T-helper 9 cell (primary cell): ENCODE measurements at regions not wholly inside any gene's neighbourhood (a gene's known extent, or its start where the extent isn't known, plus 50 kb on each side); places are given as distances from the start of the nearest gene placed in this dataset.
A peak's percentile ranks its signal among the peaks of the same experiment; 100 is the strongest.

Source experiments
- DNase-seq: peaks from one replicate; pipeline ENCODE4 v3.0.0-alpha.2; 2020

DNA sequence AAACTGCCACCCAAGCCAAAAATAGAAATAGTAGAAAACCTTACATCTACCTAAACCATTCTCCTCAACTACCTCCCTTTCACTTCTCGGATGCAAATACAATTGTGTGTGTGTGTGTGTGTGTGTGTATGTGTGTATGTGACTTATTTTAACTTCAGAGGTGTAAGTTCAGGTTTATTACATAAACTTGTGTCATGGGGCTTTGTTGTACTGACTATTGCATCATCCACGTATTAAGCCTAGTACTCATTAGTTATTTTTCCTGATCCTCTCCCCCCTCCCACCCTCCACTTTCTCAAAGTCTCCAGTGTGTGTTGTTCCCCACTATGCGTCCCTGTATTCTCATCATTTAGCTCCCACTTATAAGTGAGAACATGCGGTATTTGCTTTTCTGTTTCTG lies 592.5 kb upstream of the ATP2B1 start:
- DNase-seq = no peak

DNA sequence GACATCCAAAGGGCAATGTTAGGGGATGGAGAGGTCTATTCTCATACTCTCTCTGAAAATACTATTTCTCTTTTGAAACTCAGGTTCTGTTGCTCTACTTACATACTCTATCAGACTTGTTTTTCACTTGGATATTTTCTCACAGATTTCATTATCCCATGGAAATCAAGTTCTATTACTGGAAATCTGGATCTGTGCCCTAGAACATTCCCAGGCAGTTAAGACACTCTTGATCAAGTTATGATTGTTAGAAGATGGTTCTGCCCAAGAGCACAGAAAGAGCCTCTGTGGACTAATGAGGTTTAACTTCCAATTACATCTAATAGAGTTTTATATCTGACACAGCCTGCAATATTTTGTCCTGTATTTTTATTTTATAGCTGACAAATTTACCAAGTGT lies 591.0 kb upstream of the ATP2B1 start:
- no peak for DNase-seq

DNA sequence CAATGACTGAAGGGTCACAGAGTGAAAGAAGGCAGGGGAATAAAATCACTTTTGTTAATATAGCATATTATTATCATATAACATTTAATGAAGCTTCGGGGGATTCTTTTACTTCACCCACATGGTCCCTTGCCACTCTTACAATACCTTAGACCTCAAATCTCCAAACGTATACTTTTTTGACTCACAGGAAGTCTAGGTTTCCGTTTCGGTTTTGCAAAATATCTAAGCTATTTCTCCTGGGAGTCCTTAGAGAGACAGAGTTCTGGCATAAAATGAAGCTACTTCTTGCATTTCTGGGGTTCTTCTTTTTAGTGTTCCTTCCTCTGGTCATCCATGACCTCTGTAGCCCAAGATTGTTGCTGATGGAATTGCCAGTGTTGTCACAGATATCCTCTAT lies 590.5 kb upstream of the ATP2B1 start:
- no peak for DNase-seq

DNA sequence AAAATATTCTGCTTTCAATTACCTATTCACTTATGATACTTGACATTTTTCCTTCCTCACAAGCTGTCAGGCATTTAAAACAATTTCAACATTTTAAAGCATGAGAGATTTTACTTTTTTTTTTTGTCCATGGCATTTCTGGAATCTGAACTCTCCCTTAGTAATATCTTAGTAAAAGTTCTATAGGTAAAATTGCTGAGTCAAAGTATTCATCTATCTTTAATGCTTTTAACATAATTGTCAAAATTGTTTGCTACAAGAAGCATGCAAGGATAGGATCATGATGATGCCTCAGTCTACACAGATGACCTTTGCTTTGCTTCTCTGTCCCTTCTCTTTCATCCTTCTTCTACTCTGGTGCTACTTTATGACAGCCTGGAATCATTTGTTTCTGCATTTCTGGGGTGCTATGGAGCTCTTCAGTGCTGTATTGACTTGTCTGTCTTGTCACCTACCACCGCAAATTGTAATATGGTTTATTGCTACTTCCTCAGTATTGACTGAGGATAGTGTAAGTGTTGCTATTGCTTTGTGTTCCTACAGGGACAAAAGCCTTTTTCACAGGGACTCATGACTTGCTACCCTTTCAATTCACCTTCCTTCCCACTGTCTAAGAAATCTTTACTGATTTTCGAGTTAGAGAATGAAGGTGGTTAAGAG lies 589.8 kb upstream of the ATP2B1 start:
- DNase-seq = no peak

DNA sequence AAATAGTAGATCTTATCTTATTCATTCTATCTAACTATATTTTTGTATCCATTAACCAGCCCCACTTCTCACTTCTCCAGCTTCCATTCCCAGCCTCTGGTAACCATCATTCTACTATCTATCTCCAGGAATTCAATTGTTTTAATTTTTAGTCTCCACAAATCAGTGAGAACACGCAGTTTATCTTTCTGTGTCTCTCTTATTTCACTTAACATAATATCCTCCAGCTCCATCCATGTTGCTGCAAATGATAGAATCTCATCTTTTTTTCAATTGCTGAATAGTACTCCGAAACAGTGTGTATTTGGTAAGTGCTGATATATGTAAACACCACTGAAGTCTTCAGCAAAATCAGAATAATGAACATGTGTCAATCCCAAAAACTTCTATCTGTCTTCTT lies 587.2 kb upstream of the ATP2B1 start:
- no peak for DNase-seq

DNA sequence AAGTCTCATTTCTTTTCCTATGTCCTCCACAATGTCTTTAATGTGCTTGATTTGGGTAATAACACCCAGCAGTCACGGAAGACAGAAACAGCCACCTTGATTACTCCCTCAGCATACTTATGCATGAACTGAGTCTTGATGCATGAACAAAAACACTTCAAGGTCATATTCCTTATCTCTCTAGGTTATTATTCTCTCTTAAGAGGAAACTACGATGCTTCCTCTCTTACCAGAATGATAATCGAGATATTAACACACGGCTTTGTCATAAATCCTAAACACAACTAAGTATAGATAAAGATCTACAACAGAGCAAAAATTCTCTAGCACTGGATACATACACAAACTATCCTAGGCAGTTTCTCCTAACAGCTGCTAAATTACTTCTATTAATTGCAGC lies 583.5 kb upstream of the ATP2B1 start:
- no peak for DNase-seq

DNA sequence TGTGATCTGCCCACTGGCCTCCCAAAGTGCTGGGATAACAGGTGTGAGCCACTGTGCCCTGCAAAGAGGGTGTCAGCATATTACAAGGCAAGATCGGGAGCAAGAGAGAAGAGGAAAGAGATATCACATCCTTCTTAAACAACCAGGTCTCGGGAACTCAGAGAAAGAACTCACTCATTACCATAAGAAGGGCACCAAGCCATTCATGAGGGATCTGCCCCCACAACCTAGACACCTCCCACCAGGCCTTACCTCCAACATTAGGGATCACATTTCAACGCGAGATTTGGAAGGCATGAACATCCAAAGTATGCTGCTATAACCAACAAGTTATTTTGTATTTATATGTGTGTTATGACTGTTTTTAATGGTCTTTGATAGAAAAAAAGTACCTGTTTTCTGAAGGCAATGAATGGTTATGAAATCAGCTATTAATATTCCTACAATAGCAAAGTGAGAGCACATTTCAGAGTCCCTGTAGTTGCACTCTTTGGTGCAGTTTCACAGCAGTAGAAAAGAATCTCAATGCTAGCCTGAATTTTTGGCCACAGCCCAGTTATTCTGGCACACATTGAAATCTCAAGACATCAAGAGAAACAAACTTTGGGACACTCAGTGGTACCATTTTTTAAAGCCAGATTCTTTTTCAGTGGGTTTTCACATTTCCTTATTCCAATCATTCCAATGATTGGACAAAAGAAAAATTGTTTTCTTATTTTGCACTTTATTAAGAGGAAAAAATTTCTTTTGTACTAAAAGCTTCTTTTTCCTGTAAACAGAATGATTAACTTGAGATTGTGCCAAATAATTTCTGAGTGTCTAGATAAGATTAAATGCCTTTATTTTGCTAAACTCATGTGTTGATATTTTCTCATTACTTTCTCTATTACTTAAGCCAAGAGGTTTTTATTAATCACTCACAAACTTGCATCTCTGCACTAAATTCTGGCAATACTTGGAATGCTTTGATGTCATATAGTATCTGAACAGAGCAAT lies 582.6 kb upstream of the ATP2B1 start:
- DNase-seq = no peak

DNA sequence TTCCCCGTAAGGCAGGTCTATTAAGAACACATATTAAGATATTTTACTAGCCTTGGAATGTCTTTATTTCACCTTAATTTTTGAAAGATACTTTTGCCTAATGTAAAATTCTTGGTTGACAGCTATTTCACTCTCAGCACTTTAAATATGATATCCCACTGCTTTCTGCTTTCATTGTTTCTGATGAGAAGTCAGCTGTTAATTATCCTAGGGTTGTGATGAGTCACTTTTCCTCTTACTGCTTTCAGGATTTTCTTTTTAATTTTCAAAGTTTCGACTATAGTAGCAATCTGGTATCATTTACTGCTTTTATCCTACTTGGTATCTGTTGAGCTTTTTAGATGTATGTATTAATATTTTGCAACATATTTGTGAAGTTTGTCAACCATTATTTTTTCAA lies 578.9 kb upstream of the ATP2B1 start:
- no peak for DNase-seq

DNA sequence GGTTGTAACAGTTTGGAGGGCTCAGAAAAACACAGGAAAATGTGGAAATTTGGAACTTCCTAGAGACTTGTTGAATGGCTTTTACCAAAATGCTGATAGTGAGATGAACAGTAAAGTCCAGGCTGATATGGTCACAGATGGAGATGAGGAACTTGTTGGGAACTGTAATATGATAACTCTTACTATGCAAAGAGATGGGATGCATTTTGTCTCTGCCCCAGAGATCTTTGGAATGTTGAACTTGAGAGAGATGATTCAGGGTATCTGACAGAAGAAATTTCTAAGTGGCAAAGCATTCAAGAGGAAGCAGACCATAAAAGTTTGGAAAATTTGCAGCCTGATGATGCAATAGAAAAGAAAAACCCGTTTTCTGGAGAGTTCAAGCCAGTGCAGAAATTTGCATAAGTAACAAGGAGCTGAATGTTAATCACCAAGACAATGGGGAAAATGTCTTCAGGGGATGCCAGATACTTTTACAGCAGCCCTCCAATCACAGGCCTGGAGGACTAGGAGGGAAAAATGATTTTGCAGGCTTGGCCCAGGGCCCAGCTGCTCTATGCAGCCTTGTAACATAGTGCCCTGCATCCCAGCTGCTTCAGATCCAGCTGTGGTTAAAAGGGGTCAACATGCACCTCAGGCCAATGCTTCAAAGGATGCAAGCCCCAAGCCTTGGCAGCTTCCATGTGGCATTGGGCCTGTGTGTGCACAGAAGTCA lies 572.7 kb upstream of the ATP2B1 start:
- DNase-seq = no peak

DNA sequence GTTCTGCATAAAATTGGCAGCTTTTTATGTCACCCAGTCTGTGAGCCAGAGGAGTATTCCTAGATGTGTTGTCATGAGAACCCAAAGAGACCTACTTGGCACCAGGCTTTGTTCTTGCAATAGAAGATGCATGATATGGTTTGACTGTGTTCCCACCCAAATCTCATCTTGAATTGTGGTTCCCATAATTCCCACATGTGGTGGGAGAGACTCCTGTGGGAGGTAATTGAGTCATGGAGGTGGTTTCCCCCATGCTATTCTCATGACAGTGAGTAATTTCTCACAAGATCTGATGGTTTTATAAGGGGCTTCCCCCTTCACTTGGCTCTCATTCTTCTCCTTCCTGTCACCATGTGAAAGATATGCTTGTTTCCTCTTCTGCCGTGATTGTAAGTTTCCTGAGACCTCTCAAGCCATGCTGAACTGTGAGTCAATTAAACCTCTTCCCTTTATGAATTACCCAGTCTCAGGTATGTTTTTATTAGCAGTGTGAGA lies 572.0 kb upstream of the ATP2B1 start:
- no peak for DNase-seq

DNA sequence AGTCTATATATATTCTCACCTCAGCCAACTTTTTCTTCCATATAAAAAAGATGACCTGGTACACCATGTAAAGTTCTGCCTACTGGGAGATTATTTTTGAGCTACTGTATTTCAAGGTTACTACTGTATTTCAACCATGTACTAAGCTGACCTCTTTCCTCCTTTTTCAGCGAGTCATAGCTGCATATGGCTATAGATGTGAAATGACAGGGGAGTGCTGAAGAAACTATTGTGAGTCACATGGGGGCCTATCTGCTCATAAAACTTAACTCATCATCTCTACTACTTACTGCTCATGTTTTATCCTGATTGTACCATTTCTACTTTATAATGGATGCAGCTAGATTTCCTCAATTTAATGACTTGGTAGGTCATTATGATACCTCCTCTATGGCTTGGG lies 571.4 kb upstream of the ATP2B1 start:
- DNase-seq = no peak

DNA sequence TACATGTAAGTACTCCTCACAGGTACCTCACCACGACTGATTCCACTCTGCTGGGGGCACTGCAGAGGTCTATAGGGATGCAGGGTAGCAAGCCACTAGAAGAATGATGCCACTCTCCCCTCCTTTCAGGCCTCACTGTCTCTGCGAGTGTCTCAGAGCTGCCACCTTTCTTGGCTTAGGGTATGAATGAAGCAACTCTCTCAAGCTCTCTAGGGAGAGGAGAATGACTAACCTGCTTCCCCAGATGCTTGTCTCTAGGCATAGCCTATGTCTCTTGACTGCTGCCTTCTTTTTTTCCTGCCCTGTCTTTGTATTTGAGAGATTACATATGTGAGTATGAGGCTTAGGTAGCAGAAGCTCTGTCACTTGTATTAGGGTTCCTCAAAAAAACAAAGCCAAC lies 566.5 kb upstream of the ATP2B1 start:
- no peak for DNase-seq

DNA sequence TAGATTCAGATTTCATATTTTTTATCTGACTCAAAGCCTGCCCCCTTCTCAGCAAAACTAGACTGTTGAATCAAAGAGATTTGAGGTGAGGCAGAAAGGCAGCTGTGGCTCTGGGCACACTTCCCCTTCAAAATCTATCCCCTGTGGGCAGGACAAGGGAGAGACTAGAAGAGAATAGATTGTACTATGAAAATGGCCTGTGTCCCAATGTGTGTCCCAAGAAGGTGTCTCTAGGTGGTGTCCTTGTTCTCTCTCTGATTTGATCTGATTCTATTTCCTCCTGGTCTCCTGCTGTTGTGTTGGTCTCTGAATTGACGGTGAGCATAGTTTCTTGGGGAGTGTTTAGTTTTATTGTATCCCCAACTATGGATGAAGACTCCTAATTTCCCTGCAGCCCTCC lies 565.8 kb upstream of the ATP2B1 start:
- no peak for DNase-seq

DNA sequence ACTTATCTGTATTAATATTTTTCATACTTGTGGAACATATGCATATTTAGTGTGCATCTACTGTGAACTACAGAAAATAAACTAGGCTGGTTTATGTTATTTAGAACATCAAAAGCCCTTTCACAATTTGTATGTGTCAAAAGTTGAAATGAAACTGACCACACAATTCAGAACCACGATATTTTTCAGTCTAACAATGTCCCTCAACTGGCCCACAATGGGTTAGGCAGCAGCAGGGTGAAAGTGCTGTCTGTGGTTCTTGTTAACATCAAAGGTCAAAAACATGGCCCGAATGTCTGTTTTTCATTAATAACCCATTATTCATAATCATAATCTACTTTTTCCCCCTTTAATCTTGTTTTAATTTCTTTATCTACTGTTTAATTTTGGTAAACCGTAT lies 559.9 kb upstream of the ATP2B1 start:
- DNase-seq = no peak

DNA sequence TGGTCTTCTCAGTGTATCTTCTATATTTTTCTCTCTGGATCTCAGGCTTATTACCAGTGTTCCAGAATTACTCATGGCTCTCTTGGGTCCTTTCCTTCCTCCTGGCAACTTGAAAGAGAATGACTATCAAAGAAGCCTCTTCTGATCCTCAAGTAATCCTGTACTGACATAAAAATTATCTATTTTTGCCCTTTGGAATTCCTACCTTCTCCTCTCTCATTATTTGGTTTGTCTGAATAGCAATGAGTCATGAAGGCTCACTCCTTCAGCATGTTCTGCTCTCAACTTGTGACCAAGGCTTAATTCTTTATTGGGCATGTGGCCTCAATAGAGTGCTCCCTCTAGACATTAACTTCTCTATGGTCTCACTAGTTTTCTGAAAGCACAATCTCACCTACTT lies 553.6 kb upstream of the ATP2B1 start:
- DNase-seq = no peak

DNA sequence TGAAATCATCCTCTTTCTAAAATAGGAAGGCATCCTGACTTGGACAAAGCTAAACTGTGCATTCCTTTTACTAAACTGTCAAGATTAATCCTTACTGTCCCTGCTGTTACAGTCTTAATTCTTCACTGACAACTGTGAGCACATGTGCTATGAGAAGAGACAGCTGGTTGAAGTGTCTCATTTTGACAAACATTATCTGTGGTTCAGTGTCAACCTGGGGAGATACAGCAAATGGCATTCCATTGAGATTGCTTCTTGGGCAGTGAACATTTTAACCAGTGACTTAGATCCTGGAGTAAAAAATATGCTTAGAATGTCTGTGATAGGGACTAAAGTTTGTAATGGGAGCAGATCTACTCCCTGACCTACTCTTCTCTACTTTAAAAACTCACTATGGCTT lies 552.6 kb upstream of the ATP2B1 start:
- no peak for DNase-seq

DNA sequence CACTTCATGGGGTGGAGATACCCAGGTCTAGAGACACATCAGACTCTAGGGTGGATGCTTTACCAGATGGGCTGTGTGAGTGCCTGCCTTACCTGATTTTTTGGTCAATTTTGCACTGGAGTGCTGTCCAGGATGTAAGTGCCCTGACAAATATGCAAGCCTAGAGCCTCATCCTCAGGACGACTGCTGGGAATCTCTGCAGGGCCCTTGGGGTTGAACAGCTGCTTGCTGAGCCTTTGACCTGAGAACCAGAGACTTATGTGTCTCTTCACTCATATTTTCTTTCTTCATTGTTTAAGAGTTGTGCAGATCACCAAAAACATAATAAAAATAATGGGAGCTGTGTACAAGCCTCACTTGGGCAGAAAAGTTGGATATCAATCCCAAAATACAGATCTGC lies 551.5 kb upstream of the ATP2B1 start:
- no peak for DNase-seq

DNA sequence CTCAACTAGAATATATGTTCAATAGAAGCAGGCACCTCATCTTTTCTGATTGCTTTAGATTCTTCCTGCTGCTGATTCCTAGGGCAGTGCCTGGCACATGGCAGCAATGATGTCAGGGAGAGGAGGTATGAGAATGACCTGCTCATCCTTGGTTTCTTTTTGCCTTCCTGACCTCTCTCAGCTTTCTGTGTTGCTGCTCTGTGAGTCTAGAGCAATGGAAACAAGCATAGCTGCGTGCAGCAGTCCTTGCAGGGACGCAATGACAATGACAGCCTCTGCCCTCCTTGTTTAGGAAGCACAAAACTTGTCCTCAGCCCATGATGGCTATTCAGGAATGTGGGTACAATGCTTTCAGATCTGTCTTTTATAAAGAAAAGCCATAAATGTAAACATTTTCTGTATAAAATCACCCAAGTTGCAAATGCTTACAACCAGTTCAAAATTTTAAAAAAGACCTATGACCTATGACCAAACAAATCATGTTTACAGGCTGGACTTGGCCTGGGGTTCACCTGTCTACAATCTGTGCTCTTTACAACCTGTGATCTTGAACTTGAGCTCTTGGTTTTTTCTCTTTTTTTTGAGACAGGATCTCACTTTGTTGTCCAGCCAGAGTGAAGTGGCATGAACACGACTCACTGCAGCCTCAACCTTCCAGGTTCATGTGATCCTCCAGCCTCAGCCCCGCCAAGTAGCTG lies 549.4 kb upstream of the ATP2B1 start:
- no peak for DNase-seq

DNA sequence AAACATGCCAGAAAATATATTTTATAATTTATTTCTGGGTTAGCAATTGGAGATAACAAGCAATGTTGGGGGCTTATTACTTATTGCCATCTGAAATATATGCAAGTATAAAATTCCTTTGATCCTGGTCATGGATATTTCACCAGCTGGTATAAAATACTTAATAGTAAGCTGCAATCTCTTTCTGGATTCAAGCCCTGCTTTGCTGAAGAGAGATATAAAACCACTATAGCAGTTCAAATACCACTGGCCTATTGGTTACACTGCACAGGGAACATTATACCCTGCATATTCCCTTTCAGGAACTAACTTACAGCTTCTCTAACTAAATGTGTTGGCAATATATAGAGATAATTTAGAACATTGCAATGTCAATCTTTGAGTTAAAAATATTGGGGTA lies 546.2 kb upstream of the ATP2B1 start:
- DNase-seq = no peak

DNA sequence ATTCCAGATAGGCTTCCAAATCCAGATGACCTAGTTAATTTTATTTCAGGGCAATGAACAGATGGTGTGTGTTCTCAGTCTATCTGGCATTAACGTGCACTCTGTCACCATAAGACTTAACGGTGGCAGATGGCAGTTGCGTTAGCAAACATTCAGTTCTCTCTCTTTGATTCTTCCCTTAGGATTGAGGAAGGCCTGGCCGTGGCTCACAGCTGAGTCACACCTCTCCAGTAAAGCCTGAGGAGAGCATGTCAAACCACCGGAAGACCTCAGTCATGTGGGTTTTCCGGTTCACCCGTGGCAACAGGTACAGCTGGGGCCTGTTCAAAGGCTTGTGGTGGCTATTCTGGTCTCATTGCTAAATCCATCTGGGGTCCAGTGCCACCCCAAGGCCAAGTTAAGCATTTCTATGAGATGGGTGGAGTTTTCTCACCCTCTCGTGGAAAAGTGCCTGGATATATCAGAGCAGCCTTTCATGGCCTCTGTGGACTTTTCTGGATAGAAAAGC lies 545.1 kb upstream of the ATP2B1 start:
- DNase-seq = peak; percentile 1

DNA sequence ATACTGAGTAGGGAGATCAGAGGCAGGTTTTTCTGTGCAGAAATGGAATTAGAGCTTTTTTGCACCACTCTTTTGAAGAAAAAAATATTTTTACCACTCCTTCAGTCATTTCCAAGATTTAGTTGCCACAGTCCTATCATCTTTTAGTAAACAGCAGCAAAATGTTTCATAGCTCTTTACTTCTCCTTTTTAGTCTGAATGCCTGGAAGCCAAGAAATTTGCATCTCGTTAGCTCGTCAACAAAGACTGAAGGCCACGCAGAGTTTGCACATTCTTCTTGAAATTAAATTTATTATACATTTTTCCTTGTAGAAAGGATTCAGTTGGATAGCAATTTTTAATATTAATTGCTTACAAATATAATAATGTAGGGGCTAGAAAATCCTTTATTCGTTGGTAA lies 544.5 kb upstream of the ATP2B1 start:
- no peak for DNase-seq

DNA sequence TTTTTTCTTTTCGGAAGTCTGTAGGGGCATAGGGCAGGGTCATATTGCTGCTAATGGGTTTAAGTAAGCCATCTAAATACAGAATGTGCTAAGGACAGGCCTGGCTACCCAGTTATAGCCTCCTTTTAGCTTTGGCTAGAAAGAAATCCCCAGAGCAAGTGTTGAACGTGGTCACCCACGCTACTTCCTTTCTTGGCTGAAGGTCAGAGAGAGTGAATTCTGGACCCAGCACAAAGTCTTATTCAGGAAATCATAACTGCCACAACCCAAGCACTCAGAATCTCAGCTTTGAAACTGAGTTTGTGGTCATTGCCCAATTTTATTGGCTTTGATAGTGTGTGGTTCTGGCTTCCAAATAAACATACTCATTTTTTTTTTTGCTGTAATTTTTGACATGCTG lies 542.1 kb upstream of the ATP2B1 start:
- no peak for DNase-seq

DNA sequence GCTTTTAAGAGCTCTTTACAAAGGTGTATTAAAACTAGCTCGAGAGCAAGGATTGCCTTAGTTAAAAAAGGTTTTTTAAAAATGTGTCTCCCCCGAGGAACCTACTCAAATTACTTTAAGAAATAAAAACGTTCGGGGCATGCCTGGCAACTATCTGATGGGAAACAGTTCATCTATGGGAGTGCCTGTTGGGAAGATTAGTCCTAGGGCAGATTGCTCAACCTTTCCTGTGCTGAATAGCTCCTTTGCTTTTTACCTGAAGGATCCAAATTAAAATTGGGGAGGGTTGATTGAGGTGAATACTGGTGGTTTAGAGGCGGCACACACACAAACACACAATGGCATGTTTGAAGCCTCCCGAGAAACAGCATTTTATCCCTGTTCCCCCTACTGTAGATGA lies 541.4 kb upstream of the ATP2B1 start:
- no peak for DNase-seq
